Fibroblast of peridontal ligament (primary cell): ENCODE measurements at regions not wholly inside any gene's neighbourhood (a gene's known extent, or its start where the extent isn't known, plus 50 kb on each side); places are given as distances from the start of the nearest gene placed in this dataset.
"Not testable (repeated sequence)": the region's sequence is repeated elsewhere in the genome, so short reads cannot be mapped to it uniquely, and the experiment has no call there.

Experiments
- DNase-seq: peaks from one replicate; pipeline ENCODE4 v3.0.0-alpha.2; 2010; ENCODE audit errors: extremely low read depth

GRCh38 chr12:13562915-13563742 is 366.6 kb downstream of the EMP1 start:
- no peak for DNase-seq

GRCh38 chr12:13561923-13562322 is 365.4 kb downstream of the EMP1 start:
- no peak for DNase-seq

- no peak for DNase-seq
Measured at GRCh38 chr12:13559318-13559978, 362.9 kb downstream of the EMP1 start.

GRCh38 chr12:13552830-13553229 is 356.3 kb downstream of the EMP1 start:
- DNase-seq: no peak

- DNase-seq: no peak
Measured at GRCh38 chr12:13547283-13547682, 350.8 kb downstream of the EMP1 start.

- DNase-seq: no peak
Measured at GRCh38 chr12:13546231-13546630, 349.7 kb downstream of the EMP1 start.

GRCh38 chr12:13539051-13539450 is 342.5 kb downstream of the EMP1 start:
- no peak for DNase-seq

GRCh38 chr12:13538136-13538535 is 341.6 kb downstream of the EMP1 start:
- no peak for DNase-seq

GRCh38 chr12:13537623-13538022 is 341.1 kb downstream of the EMP1 start:
- DNase-seq: no peak

- no peak for DNase-seq
Measured at GRCh38 chr12:13536219-13536910, 339.8 kb downstream of the EMP1 start.

GRCh38 chr12:13534645-13535398 is 338.3 kb downstream of the EMP1 start:
- peak; percentile 58 for DNase-seq

- peak; percentile 7 for DNase-seq
Measured at GRCh38 chr12:13534242-13534641, 337.7 kb downstream of the EMP1 start.

GRCh38 chr12:13530966-13531365 is 334.4 kb downstream of the EMP1 start:
- no peak for DNase-seq

GRCh38 chr12:13526185-13526921 is 329.8 kb downstream of the EMP1 start:
- DNase-seq: not testable (repeated sequence)

- DNase-seq: peak; percentile 2
Measured at GRCh38 chr12:13523536-13524307, 327.2 kb downstream of the EMP1 start.

- not testable (repeated sequence) for DNase-seq
Measured at GRCh38 chr12:13518034-13518433, 321.5 kb downstream of the EMP1 start.

GRCh38 chr12:13509740-13510139 is 313.2 kb downstream of the EMP1 start:
- DNase-seq: no peak

- no peak for DNase-seq
Measured at GRCh38 chr12:13505636-13506035, 309.1 kb downstream of the EMP1 start.

- no peak for DNase-seq
Measured at GRCh38 chr12:13505224-13505623, 308.7 kb downstream of the EMP1 start.

- DNase-seq: no peak
Measured at GRCh38 chr12:13504736-13505135, 308.2 kb downstream of the EMP1 start.
